Osteoblast (primary cell): ENCODE measurements at regions not wholly inside any gene's neighbourhood (a gene's known extent, or its start where the extent isn't known, plus 50 kb on each side); places are given as distances from the start of the nearest gene placed in this dataset.
A peak's percentile ranks its signal among the peaks of the same experiment; 100 is the strongest.

Source experiments
- DNase-seq: peaks from one replicate; pipeline ENCODE4 v3.0.0; 2011; ENCODE audit warnings: low spot score, mixed read lengths; ENCODE audit not compliant: insufficient read length; ENCODE audit errors: missing footprints
- H2AFZ ChIP-seq: 2 replicates; pipeline ENCODE4 v1.6.0; 2011; ENCODE audit warnings: mild to moderate bottlenecking, low read length
- H3K27ac ChIP-seq: 2 replicates; pipeline ENCODE4 v1.5.1; 2011; ENCODE audit warnings: mild to moderate bottlenecking, low read depth, low read length, moderate library complexity
- H3K27me3 ChIP-seq: 2 replicates; pipeline ENCODE4 v1.6.0; 2012; ENCODE audit warnings: mild to moderate bottlenecking, control low read depth, inconsistent platforms, low read length, moderate library complexity; ENCODE audit not compliant: insufficient read depth
- H3K36me3 ChIP-seq: 2 replicates; pipeline ENCODE4 v1.5.1; 2011; ENCODE audit warnings: mild to moderate bottlenecking, low read length, control low read depth, moderate library complexity; ENCODE audit not compliant: insufficient read depth
- H3K4me1 ChIP-seq: 2 replicates; pipeline ENCODE4 v1.5.1; 2011; ENCODE audit warnings: mild to moderate bottlenecking, low read length, control low read depth, moderate library complexity; ENCODE audit not compliant: insufficient read depth
- H3K4me2 ChIP-seq: 2 replicates; pipeline ENCODE4 v1.6.0; 2011; ENCODE audit warnings: mild to moderate bottlenecking, low read length; ENCODE audit not compliant: insufficient read depth
- H3K4me3 ChIP-seq: fragments of 200-600 bp; sonication (generic); 3 replicates; pipeline ENCODE4 v1.5.1; 2012; ENCODE audit warnings: mild to moderate bottlenecking, low read length, inconsistent platforms; ENCODE audit not compliant: insufficient read depth
- H3K79me2 ChIP-seq: 2 replicates; pipeline ENCODE4 v1.6.0; 2012; ENCODE audit warnings: mild to moderate bottlenecking, low read length, control low read depth, inconsistent platforms; ENCODE audit not compliant: insufficient read depth
- H3K9me3 ChIP-seq: 2 replicates; pipeline ENCODE4 v1.5.1; 2011; ENCODE audit warnings: low read depth, low read length, control low read depth
- H4K20me1 ChIP-seq: 2 replicates; pipeline ENCODE4 v1.6.0; 2012; ENCODE audit warnings: mild to moderate bottlenecking, low read length, control low read depth; ENCODE audit not compliant: insufficient read depth
- CTCF ChIP-seq: IDR thresholded peaks from 2 replicates; pipeline ENCODE4 v1.5.1; 2011; ENCODE audit warnings: mild to moderate bottlenecking, low read depth, low read length, moderate library complexity; ENCODE audit errors: extremely low read depth

DNA sequence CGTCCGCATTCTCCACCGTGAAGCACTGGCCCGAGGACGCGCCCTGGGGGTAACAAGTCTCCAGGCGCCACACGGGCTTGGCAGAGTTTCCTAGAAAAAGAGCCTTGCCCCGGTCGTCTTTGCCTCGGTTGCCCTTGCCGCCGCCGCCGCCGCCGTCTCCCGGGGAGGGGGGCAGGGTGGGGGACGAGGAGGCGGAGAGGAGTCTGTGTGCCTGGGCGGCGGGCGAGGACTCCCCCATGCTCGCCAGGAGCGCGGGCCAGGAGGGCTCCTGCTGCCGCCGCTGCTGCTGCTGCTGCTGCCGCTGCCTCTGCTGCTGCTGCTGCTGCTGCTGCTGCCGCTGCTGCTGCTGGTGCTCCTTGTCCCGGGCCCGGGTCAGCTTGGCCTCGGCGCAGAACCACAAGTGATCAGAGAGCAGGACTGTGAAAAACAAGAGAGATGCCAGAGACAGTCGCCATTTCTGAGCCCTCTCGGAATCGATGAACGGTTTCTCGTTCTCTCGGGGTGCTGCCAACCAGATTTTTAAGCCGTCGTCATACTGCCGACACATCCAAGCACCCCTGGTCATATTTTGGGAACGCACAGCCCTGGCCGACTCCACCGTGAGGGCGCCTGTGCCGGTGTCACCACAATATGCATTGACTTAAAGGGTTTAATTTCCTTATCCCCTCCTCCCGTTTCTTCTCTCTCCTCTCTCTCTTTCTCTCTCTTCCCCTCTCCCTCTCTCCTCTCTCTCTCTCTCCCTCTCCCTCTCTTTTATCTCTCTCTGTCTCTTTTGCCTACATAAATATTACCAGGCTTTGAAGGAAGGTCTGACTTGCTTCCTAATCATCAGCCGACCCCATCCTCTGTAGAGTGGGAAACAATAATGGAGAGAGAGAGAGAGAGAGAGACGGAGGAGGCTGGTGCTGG lies 349.1 kb downstream of the LIG4 start:
- Histone ChIP-seq H3K4me1 (no peaks in the 10 kb centered on the region), H3K9me3 (no peaks in the 10 kb centered on the region), H4K20me1 (peaks cover 19% of the 10 kb centered on the region), H3K79me2 (peaks cover 31% of the 10 kb centered on the region), H2AFZ (peak overlapping the region; percentile 93), H3K27me3 (peaks cover 3% of the 10 kb centered on the region), H3K4me3 (peak overlapping the region; percentile 81), H3K4me2 (peak overlapping the region; percentile 86), H3K27ac (no peak overlapping the region), H3K36me3 (no peaks in the 10 kb centered on the region)
- TF ChIP-seq CTCF = no peak
- peak; percentile 93 for DNase-seq

- no peaks in the 10 kb centered on the region for H3K36me3 ChIP-seq
- no peak overlapping the region for H3K27ac ChIP-seq
- DNase-seq = peak; percentile 58
- H2AFZ ChIP-seq = no peak overlapping the region
- H3K27me3 ChIP-seq = peaks cover 3% of the 10 kb centered on the region
- H3K4me1 ChIP-seq = no peaks in the 10 kb centered on the region
- H3K9me3 ChIP-seq = no peaks in the 10 kb centered on the region
- H3K4me3 ChIP-seq = peak overlapping the region; percentile 81
- peaks cover 33% of the 10 kb centered on the region for H3K79me2 ChIP-seq
- TF ChIP-seq CTCF = no peak
- H4K20me1 ChIP-seq = peaks cover 19% of the 10 kb centered on the region
- H3K4me2 ChIP-seq = peak overlapping the region; percentile 86
Observed at GRCh38 chr13:107865643-107866031, 349.7 kb downstream of the LIG4 start.

GRCh38 chr13:107865318-107865575 lies 350.1 kb downstream of the LIG4 start:
- no peak overlapping the region for H2AFZ ChIP-seq
- H3K4me1 ChIP-seq = no peaks in the 10 kb centered on the region
- peak overlapping the region; percentile 86 for H3K4me2 ChIP-seq
- DNase-seq = no peak
- H3K27ac ChIP-seq = no peak overlapping the region
- H3K79me2 ChIP-seq = peaks cover 37% of the 10 kb centered on the region
- H3K9me3 ChIP-seq = no peaks in the 10 kb centered on the region
- no peaks in the 10 kb centered on the region for H3K36me3 ChIP-seq
- no peak for TF ChIP-seq CTCF
- peak overlapping the region; percentile 81 for H3K4me3 ChIP-seq
- peaks cover 3% of the 10 kb centered on the region for H3K27me3 ChIP-seq
- peaks cover 22% of the 10 kb centered on the region for H4K20me1 ChIP-seq

GRCh38 chr13:107864543-107865317 lies 350.6 kb downstream of the LIG4 start:
- Histone ChIP-seq H3K4me2 (peak overlapping the region; percentile 86), H4K20me1 (peaks cover 23% of the 10 kb centered on the region), H3K4me1 (no peaks in the 10 kb centered on the region), H3K36me3 (no peaks in the 10 kb centered on the region), H3K9me3 (no peaks in the 10 kb centered on the region), H3K4me3 (peak overlapping the region; percentile 81), H3K27ac (no peak overlapping the region), H3K79me2 (peaks cover 41% of the 10 kb centered on the region), H3K27me3 (peaks cover 3% of the 10 kb centered on the region), H2AFZ (no peak overlapping the region)
- no peak for TF ChIP-seq CTCF
- DNase-seq = peak; percentile 81
